ENCODE measurements at regions not wholly inside any gene's neighbourhood (a gene's known extent, or its start where the extent isn't known, plus 50 kb on each side); places are given as distances from the start of the nearest gene placed in this dataset.

DNA sequence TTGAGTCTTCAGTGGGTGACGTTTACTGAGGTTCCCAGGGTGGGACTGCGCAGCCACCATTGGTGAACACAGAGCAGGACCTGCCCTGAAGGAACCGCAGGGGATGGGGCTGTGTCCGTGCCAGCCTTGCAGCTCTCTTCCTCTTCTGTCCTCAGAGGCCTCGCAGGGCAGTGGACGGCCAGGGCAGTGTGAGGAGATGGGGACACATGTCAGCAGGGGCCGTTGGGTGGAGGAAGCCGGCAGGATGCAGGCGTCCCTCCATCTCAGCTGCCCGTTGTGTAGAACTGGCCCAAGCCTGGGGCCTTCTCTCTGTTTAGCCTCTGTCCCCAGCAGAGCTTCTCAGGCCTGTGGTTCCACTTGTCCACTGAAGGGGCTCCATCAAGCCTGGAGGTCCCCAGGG is 53.6 kb upstream of the SMOC2 start:
- no TSS peak for BruUV-seq (replicated peaks)
- Histone ChIP-seq H3K9me3 (ENCODE audit: low read length) (peaks cover 7% of the 10 kb centered on the region), H3K9ac (ENCODE audit: insufficient read depth, low read depth, low read length) (no peak overlapping the region), H3K4me3 (replicated peaks in 1 of 3; ENCODE audit: insufficient read depth in 1 of 3, low read depth in 2 of 3, low read length in 3 of 3) (no peak overlapping the region), H3K27me3 (ENCODE audit: control insufficient read depth in 1 of 2, insufficient read depth in 2 of 2, low read length in 2 of 2) (peaks cover 9 to 26% of the 10 kb centered on the region in 2 experiments; a peak in 4 of 5 replicates), H3K4me1 (ENCODE audit: insufficient read depth, low read length) (peaks cover 11% of the 10 kb centered on the region), H3K27ac (ENCODE audit: extremely low read length, insufficient read depth, low read length) (no peak overlapping the region), H4K20me1 (ENCODE audit: insufficient read depth, low read length) (no peaks in the 10 kb centered on the region; the same call in 1 of the 2 replicates), H3K36me3 (replicated peaks in 1 of 2; ENCODE audit: control insufficient read depth in 1 of 2, insufficient read depth in 2 of 2, low read length in 2 of 2) (no peaks in the 10 kb centered on the region), H3K4me2 (ENCODE audit: low read depth, low read length) (no peak overlapping the region), H2AFZ (ENCODE audit: low read length) (no peak overlapping the region), H3K79me2 (ENCODE audit: insufficient read depth, low read length) (no peaks in the 10 kb centered on the region)
- no CpG with 5 or more reads among the region's 10 CpGs for WGBS (ENCODE audit: low lambda C conversion rate)
- POLR2A ChIA-PET = no interaction called here
- TF ChIP-seq ISL2 (CRISPR knock-in tag; IDR thresholded peaks at IDR 0.05) (no peak), FOXO1 (CRISPR knock-in tag; IDR thresholded peaks at IDR 0.05) (no peak), ZNF12 (CRISPR knock-in tag; IDR thresholded peaks at IDR 0.05) (no peak), TBX2 (CRISPR knock-in tag; IDR thresholded peaks at IDR 0.05; ENCODE audit: borderline replicate concordance) (no peak), ZNF326 (CRISPR knock-in tag; IDR thresholded peaks at IDR 0.05; ENCODE audit: borderline replicate concordance) (no peak), ZFP37 (CRISPR knock-in tag; IDR thresholded peaks at IDR 0.05; ENCODE audit: borderline replicate concordance) (no peak), POLR2AphosphoS5 (IDR thresholded peaks at IDR 0.05; ENCODE audit: low read depth, low read length) (no peak), ZNF572 (CRISPR knock-in tag; IDR thresholded peaks at IDR 0.05) (no peak), ZBTB38 (CRISPR knock-in tag; IDR thresholded peaks at IDR 0.05) (no peak), ZNF562 (CRISPR knock-in tag; IDR thresholded peaks at IDR 0.05; ENCODE audit: borderline replicate concordance) (no peak), ZNF34 (CRISPR knock-in tag; IDR thresholded peaks at IDR 0.05; ENCODE audit: borderline replicate concordance) (no peak), TSC22D2 (CRISPR knock-in tag; IDR thresholded peaks at IDR 0.05; ENCODE audit: borderline replicate concordance) (no peak), XRCC5 (optimal IDR thresholded peaks at IDR 0.05; ENCODE audit: low read length) (no peak), NR2C2 (CRISPR knock-in tag; IDR thresholded peaks at IDR 0.05; ENCODE audit: borderline replicate concordance) (no peak), ZBTB7A (CRISPR knock-in tag; IDR thresholded peaks at IDR 0.05) (no peak)
- TF ChIP-seq, protein P1, sequence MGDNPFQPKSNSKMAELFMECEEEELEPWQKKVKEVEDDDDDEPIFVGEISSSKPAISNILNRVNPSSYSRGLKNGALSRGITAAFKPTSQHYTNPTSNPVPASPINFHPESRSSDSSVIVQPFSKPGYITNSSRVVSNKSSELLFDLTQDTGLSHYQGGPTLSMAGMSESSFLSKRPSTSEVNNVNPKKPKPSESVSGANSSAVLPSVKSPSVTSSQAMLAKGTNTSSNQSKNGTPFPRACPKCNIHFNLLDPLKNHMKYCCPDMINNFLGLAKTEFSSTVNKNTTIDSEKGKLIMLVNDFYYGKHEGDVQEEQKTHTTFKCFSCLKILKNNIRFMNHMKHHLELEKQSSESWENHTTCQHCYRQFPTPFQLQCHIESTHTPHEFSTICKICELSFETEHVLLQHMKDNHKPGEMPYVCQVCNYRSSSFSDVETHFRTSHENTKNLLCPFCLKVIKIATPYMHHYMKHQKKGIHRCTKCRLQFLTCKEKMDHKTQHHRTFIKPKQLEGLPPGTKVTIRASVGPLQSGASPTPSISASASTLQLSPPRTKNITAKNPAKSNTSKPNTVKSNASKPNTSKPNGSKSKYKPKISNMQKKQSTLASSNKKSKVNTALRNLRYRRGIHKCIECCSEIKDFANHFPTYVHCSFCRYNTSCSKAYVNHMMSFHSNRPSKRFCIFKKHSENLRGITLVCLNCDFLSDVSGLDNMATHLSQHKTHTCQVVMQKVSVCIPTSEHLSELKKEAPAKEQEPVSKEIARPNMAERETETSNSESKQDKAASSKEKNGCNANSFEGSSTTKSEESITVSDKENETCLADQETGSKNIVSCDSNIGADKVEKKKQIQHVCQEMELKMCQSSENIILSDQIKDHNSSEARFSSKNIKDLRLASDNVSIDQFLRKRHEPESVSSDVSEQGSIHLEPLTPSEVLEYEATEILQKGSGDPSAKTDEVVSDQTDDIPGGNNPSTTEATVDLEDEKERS (CRISPR knock-in tag; IDR thresholded peaks at IDR 0.05) = no peak
- TF ChIP-seq, protein P2, sequence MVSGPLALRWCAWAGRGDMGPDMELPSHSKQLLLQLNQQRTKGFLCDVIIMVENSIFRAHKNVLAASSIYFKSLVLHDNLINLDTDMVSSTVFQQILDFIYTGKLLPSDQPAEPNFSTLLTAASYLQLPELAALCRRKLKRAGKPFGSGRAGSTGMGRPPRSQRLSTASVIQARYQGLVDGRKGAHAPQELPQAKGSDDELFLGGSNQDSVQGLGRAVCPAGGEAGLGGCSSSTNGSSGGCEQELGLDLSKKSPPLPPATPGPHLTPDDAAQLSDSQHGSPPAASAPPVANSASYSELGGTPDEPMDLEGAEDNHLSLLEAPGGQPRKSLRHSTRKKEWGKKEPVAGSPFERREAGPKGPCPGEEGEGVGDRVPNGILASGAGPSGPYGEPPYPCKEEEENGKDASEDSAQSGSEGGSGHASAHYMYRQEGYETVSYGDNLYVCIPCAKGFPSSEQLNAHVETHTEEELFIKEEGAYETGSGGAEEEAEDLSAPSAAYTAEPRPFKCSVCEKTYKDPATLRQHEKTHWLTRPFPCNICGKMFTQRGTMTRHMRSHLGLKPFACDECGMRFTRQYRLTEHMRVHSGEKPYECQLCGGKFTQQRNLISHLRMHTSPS (CRISPR knock-in tag; IDR thresholded peaks at IDR 0.05; ENCODE audit: low read depth) = no peak
- TF ChIP-seq, protein P3, sequence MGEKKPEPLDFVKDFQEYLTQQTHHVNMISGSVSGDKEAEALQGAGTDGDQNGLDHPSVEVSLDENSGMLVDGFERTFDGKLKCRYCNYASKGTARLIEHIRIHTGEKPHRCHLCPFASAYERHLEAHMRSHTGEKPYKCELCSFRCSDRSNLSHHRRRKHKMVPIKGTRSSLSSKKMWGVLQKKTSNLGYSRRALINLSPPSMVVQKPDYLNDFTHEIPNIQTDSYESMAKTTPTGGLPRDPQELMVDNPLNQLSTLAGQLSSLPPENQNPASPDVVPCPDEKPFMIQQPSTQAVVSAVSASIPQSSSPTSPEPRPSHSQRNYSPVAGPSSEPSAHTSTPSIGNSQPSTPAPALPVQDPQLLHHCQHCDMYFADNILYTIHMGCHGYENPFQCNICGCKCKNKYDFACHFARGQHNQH (CRISPR knock-in tag; IDR thresholded peaks at IDR 0.05) = no peak
- DNase-seq (ENCODE audit: low spot score) (no peak), FAIRE-seq (no peak), ATAC-seq (no peak)
- CTCF ChIA-PET (ENCODE audit: low intra/inter-chr PET ratio, low total read pairs) = no interaction called here
- intact Hi-C loops (cut with micrococcal nuclease; ENCODE audit: unreplicated experiment) = no loop called here
- in situ Hi-C loops (cut with HindIII; ENCODE audit: extremely low pct_ligation_motif_present, low pct_unique_long_range_greater_than_20kb) = no loop called here

All from HepG2 (cell line).